Common myeloid progenitor, CD34-positive (primary cell): ENCODE measurements at regions not wholly inside any gene's neighbourhood (a gene's known extent, or its start where the extent isn't known, plus 50 kb on each side); places are given as distances from the start of the nearest gene placed in this dataset.

Source experiments
- CTCF ChIA-PET: fragments of 350-600 bp; sonication (Branson Sonifier 250); formaldehyde crosslinking; loops from one replicate; lab custom pipeline; 2021; ENCODE audit warnings: antibody characterized with exemption; lab: Charles Lee
- POLR2A ChIA-PET: fragments of 350-600 bp; sonication (Branson Sonifier 250); formaldehyde crosslinking; loops from one replicate; lab custom pipeline; 2021; ENCODE audit warnings: antibody characterized with exemption; lab: Charles Lee
- DNase-seq, 3 donors: peaks; one replicate each; pipeline versions ENCODE4 v3.0.0 to v3.0.0-alpha.2; 2013
- H3K27ac ChIP-seq, 2 experiments: 1 replicate in 1 of 2; 2 replicates in 1 of 2; pipeline ENCODE4 v1.7.0; 2013; ENCODE audit warnings: inconsistent platforms in 2 of 2, low read length in 2 of 2, mild to moderate bottlenecking in 2 of 2, low read depth in 1 of 2, moderate library complexity in 1 of 2; ENCODE audit not compliant: severe bottlenecking in 2 of 2, insufficient read depth in 1 of 2, poor library complexity in 1 of 2
- H3K27me3 ChIP-seq, 5 experiments: replicated peaks in 2 of 5; 1 replicate in 3 of 5; 2 replicates in 2 of 5; pipeline versions ENCODE4 v1.6.1 to v1.7.0; 2013; ENCODE audit warnings: low read length in 4 of 5, mild to moderate bottlenecking in 2 of 5, moderate library complexity in 2 of 5, inconsistent platforms in 1 of 5; ENCODE audit not compliant: insufficient read depth in 5 of 5, control insufficient read depth in 4 of 5
- H3K36me3 ChIP-seq, 4 experiments: 1 replicate in 2 of 4; 2 replicates in 2 of 4; pipeline versions ENCODE4 v1.6.1 to v1.7.0; 2013; ENCODE audit warnings: low read length in 3 of 4, control low read depth in 1 of 4, mild to moderate bottlenecking in 1 of 4; ENCODE audit not compliant: control insufficient read depth in 4 of 4, insufficient read depth in 4 of 4
- H3K4me1 ChIP-seq, 4 experiments: 1 replicate in 3 of 4; 2 replicates in 1 of 4; pipeline versions ENCODE4 v1.6.1 to v1.7.1; 2013; ENCODE audit warnings: low read length in 3 of 4, mild to moderate bottlenecking in 3 of 4, control low read depth in 1 of 4, inconsistent platforms in 1 of 4, moderate library complexity in 1 of 4; ENCODE audit not compliant: control insufficient read depth in 4 of 4, insufficient read depth in 4 of 4; ENCODE audit errors: control extremely low read depth in 1 of 4
- H3K4me3 ChIP-seq, 7 experiments: 1 replicate in 4 of 7; 2 replicates in 3 of 7; pipeline versions ENCODE4 v1.5.1 to v1.7.0; 2013; ENCODE audit warnings: mild to moderate bottlenecking in 7 of 7, low read length in 6 of 7, moderate library complexity in 6 of 7, inconsistent platforms in 2 of 7, low read depth in 2 of 7, control low read depth in 1 of 7; ENCODE audit not compliant: insufficient read depth in 4 of 7, control insufficient read depth in 1 of 7; ENCODE audit errors: extremely low read depth in 1 of 7
- H3K9me3 ChIP-seq, 5 experiments: 1 replicate in 4 of 5; 2 replicates in 1 of 5; pipeline versions ENCODE4 v1.6.1 to v1.7.1; 2013; ENCODE audit warnings: low read length in 4 of 5, mild to moderate bottlenecking in 2 of 5, inconsistent platforms in 1 of 5, low read depth in 1 of 5, moderate library complexity in 1 of 5; ENCODE audit not compliant: control insufficient read depth in 4 of 5, insufficient read depth in 2 of 5; ENCODE audit errors: control extremely low read depth in 1 of 5
- WGBS: methylation state at CpG from one replicate; pipeline ENCODE4 v1.1.5; 2013; ENCODE audit not compliant: insufficient coverage; 5-methylcytosine and 5-hydroxymethylcytosine counted together

GRCh38 chr5:158344376-158344775, 485.4 kb upstream of the CLINT1 start:
- ChIA-PET POLR2A (no interaction called here), CTCF (no interaction called here)
- DNase-seq = no peak
- no peaks in the 10 kb centered on the region for H3K4me1 ChIP-seq
- no peak overlapping the region for H3K27ac ChIP-seq
- WGBS = no CpG with 5 or more reads among the region's 2 CpGs
- no peaks in the 10 kb centered on the region for H3K27me3 ChIP-seq
- H3K9me3 ChIP-seq = peaks cover 0 to 2% (median 2%) of the 10 kb centered on the region in 5 experiments
- H3K4me3 ChIP-seq = no peak overlapping the region
- no peaks in the 10 kb centered on the region for H3K36me3 ChIP-seq

GRCh38 chr5:158340608-158341007, 481.7 kb upstream of the CLINT1 start:
- Histone ChIP-seq H3K4me3 (no peak overlapping the region), H3K27me3 (no peaks in the 10 kb centered on the region), H3K27ac (no peak overlapping the region), H3K36me3 (no peaks in the 10 kb centered on the region), H3K9me3 (peaks cover 0 to 14% (median 2%) of the 10 kb centered on the region in 5 experiments), H3K4me1 (no peaks in the 10 kb centered on the region)
- no peak for DNase-seq
- POLR2A ChIA-PET = no interaction called here
- WGBS = no CpG with 5 or more reads among the region's 1 CpG
- CTCF ChIA-PET = no interaction called here

- ChIA-PET POLR2A (no interaction called here), CTCF (no interaction called here)
- Histone ChIP-seq H3K4me1 (no peaks in the 10 kb centered on the region), H3K27ac (no peak overlapping the region), H3K9me3 (peaks cover 0 to 5% (median 3%) of the 10 kb centered on the region in 5 experiments), H3K4me3 (no peak overlapping the region), H3K27me3 (no peaks in the 10 kb centered on the region), H3K36me3 (no peaks in the 10 kb centered on the region)
- no peak for DNase-seq
- no CpG with 5 or more reads among the region's 1 CpG for WGBS
Observed at GRCh38 chr5:158326256-158326655, 467.3 kb upstream of the CLINT1 start.

- CTCF ChIA-PET = no interaction called here
- no peak for DNase-seq
- Histone ChIP-seq H3K9me3 (no peaks in the 10 kb centered on the region), H3K27me3 (no peaks in the 10 kb centered on the region), H3K4me3 (no peak overlapping the region), H3K4me1 (no peaks in the 10 kb centered on the region), H3K36me3 (no peaks in the 10 kb centered on the region), H3K27ac (no peak overlapping the region)
- POLR2A ChIA-PET = no interaction called here
- 100% methylated on average over 3 of the region's 3 CpGs for WGBS
Observed at GRCh38 chr5:158324236-158324635, 465.3 kb upstream of the CLINT1 start.

GRCh38 chr5:158322620-158323019, 463.7 kb upstream of the CLINT1 start:
- no peaks in the 10 kb centered on the region for H3K9me3 ChIP-seq
- no peaks in the 10 kb centered on the region for H3K4me1 ChIP-seq
- no peak overlapping the region for H3K4me3 ChIP-seq
- ChIA-PET CTCF (no interaction called here), POLR2A (no interaction called here)
- no CpG with 5 or more reads among the region's 1 CpG for WGBS
- H3K36me3 ChIP-seq = no peaks in the 10 kb centered on the region
- H3K27ac ChIP-seq = no peak overlapping the region
- no peak for DNase-seq
- H3K27me3 ChIP-seq = no peaks in the 10 kb centered on the region

- Histone ChIP-seq H3K4me1 (no peaks in the 10 kb centered on the region), H3K36me3 (no peaks in the 10 kb centered on the region), H3K4me3 (no peak overlapping the region), H3K27me3 (no peaks in the 10 kb centered on the region), H3K9me3 (no peaks in the 10 kb centered on the region), H3K27ac (no peak overlapping the region)
- no peak for DNase-seq
- 69% methylated on average over 4 of the region's 5 CpGs for WGBS
- CTCF ChIA-PET = no interaction called here
- POLR2A ChIA-PET = no interaction called here
Observed at GRCh38 chr5:158320934-158321333, 462.0 kb upstream of the CLINT1 start.

GRCh38 chr5:158320178-158320674, 461.3 kb upstream of the CLINT1 start:
- H3K4me1 ChIP-seq = no peaks in the 10 kb centered on the region
- H3K27me3 ChIP-seq = no peaks in the 10 kb centered on the region
- H3K9me3 ChIP-seq = no peaks in the 10 kb centered on the region
- POLR2A ChIA-PET = no interaction called here
- H3K36me3 ChIP-seq = no peaks in the 10 kb centered on the region
- DNase-seq = no peak
- H3K27ac ChIP-seq = no peak overlapping the region
- WGBS = 69% methylated on average over 1 of the region's 5 CpGs
- CTCF ChIA-PET = no interaction called here
- H3K4me3 ChIP-seq = no peak overlapping the region
